HG02678 (cell line): ENCODE measurements at regions not wholly inside any gene's neighbourhood (a gene's known extent, or its start where the extent isn't known, plus 50 kb on each side); places are given as distances from the start of the nearest gene placed in this dataset.
"Not testable (repeated sequence)": the region's sequence is repeated elsewhere in the genome, so short reads cannot be mapped to it uniquely, and the experiment has no call there.

Experiments
- ATAC-seq: cut with Tn5 transposase; IDR thresholded peaks from one replicate; pipeline ENCODE4 v1.9.1; 2021; ENCODE audit warnings: mild to moderate bottlenecking, moderate library complexity; ENCODE audit not compliant: unreplicated experiment

- no peak for ATAC-seq
These were observed 84.3 kb upstream of the SLC1A3 start for GRCh38 chr5:36521838-36522745.

- ATAC-seq = no peak
These were observed 83.7 kb upstream of the SLC1A3 start for GRCh38 chr5:36522746-36523065.

GRCh38 chr5:36523450-36523849 lies 83.0 kb upstream of the SLC1A3 start:
- ATAC-seq = no peak

GRCh38 chr5:36523926-36524325 lies 82.5 kb upstream of the SLC1A3 start:
- ATAC-seq = no peak

- ATAC-seq = no peak
These were observed 79.9 kb upstream of the SLC1A3 start for GRCh38 chr5:36526537-36526936.

- no peak for ATAC-seq
These were observed 77.8 kb upstream of the SLC1A3 start for GRCh38 chr5:36528588-36528987.

GRCh38 chr5:36529142-36529541 lies 77.3 kb upstream of the SLC1A3 start:
- no peak for ATAC-seq

- ATAC-seq = no peak
These were observed 76.2 kb upstream of the SLC1A3 start for GRCh38 chr5:36530215-36530614.

- ATAC-seq = no peak
These were observed 75.0 kb upstream of the SLC1A3 start for GRCh38 chr5:36531401-36531800.

GRCh38 chr5:36535378-36535777 lies 71.0 kb upstream of the SLC1A3 start:
- no peak for ATAC-seq

GRCh38 chr5:36535859-36536615 lies 70.4 kb upstream of the SLC1A3 start:
- no peak for ATAC-seq

- ATAC-seq = no peak
These were observed 69.8 kb upstream of the SLC1A3 start for GRCh38 chr5:36536616-36537005.

- ATAC-seq = no peak
These were observed 68.7 kb upstream of the SLC1A3 start for GRCh38 chr5:36537724-36538123.

GRCh38 chr5:36552651-36553393 lies 53.6 kb upstream of the SLC1A3 start:
- no peak for ATAC-seq

GRCh38 chr5:36555035-36555434 lies 51.4 kb upstream of the SLC1A3 start:
- ATAC-seq = not testable (repeated sequence)
